NCI-H226 (cell line): ENCODE measurements at regions not wholly inside any gene's neighbourhood (a gene's known extent, or its start where the extent isn't known, plus 50 kb on each side); places are given as distances from the start of the nearest gene placed in this dataset.

Experiments used
- DNase-seq: peaks from one replicate; pipeline ENCODE4 v3.0.0-alpha.2; 2015

DNA sequence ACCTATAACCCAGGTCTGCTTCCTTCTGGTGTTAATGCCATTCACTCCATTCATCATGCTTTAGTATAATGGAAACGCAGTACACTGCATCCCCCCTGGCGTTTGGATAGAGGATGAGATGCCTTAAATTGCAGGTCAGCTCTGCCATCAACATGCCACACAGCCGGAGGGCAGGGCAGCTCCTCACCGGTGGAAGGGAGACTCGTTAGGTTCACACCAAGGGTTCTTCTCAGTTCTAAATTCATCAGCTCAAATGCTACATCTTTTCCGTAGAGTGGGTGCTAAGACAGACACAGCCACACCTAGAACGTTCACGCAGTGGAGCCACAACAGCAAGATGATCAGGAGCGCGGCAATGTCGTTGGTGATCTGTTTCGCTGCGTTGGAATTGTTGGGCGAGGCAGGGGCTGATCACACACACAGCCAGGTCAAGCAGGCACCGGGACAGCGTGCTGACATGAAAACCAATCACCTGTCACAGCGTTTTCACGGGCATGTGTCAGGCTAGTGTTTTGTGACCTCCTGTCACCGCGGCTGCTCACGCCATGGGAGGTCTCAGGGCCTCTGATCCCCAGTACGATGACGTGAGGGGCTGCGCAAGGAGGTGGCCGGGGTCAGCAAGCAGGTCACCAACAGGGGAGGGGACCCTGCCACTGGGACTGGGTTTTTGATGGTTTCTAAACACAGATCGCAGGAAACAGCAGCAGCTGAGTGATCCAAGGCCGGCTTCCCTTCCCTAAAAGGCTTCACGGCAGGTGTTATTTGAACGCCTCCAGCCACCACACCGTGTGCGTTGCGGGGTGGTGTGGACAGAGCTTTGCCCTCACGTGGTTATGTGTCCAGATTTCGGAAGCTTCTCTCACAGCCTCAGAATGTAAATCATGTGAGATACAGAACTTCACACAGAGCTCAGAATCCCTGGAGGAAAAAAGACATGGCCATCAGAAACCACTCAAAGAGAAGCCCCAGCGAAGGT, 94.3 kb upstream of the IRS2 start:
- DNase-seq, result no peak

- DNase-seq, result no peak
These were observed 93.0 kb upstream of the IRS2 start for GRCh38 chr13:109879338-109879737.

DNA sequence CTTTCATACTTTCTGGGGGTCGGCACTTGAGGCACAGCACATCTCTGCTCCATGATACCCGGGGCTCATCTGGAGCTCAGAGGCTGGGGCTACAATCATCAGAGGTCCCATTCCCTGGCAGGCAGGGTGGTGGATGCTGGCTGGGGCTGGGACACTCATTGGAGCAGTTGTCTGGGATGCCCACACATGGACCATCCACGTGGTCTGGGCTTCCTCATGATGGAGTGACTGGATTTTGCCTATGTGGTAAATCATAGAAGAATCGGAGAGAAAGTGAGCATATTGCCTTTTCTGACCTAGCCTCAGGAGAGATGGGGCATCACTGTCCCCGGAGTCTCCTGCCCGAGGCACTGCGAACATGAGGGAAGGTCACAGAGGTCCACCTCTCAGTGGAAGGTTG, 91.4 kb upstream of the IRS2 start:
- no peak for DNase-seq

- DNase-seq, result no peak
These were observed 89.4 kb upstream of the IRS2 start for GRCh38 chr13:109875746-109876145.

- DNase-seq, result peak; percentile 83
These were observed 88.4 kb upstream of the IRS2 start for GRCh38 chr13:109874484-109875454.

- no peak for DNase-seq
These were observed 87.2 kb upstream of the IRS2 start for GRCh38 chr13:109873351-109874123.

DNA sequence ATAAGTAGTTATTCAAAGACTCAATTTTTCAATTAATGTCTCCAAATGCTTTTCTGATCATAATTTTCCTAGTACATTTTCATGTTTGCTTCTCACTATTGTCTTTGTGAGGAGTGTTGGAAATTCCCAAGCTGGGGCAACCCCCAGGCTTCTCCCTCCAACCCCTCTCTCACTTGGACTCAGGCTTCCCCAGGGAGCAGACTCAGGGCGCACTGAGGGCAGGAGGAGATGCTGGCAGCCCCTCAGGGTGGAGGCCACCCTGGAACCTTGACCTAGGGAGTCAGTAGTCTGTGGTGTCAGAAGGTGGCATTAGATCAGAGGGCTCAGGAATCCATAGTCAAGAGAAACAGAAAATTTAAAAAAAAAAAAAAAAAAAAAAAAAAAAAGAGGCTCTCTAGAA, 86.5 kb upstream of the IRS2 start:
- no peak for DNase-seq

- DNase-seq, result peak; percentile 64
These were observed 84.5 kb upstream of the IRS2 start for GRCh38 chr13:109870696-109871370.

- DNase-seq, result no peak
These were observed 83.9 kb upstream of the IRS2 start for GRCh38 chr13:109870274-109870673.

DNA sequence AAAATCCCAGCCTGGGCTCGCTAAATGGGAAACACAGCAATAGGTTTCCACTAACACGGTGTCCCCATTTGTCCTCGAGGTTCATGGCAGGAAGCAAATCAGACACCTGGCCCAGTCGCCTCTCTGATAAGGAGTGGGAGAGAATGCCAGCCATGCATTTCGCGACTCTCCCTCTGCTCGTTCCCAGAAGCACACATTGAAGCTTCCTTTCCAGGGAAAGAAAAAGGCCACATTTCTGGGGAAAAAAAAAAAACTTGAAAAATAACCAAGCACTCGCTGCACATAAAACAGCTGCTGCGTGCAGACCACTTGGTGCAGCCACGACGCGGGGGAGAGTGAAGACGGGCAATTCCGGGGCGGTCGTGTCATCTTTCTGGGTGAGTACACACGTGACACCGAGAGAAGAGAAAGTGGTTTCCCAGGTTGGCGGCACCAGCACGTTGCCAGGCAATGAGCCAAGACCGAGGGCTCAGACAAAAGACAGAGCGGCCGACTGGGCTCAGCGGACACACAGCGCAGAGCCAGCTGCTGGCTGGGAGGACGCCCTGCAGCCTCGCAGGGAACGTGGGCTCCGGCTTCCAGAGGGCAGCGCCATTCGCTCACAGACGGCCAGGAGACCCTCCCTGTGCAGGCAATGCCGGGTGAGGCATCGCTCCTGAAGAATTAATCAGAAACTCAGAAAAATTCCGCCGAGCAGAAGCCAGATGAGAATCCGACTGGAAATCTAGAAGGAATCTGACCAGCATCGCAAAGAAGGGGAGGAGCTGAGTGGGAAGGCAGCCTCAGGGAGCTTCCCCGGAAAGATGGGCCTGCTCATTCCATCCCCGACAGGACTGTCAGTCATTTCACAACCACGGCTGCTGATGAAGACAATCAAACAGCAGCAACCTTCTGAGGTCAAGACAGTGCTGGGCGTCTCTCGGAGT, 83.2 kb upstream of the IRS2 start:
- peak; percentile 61 for DNase-seq

GRCh38 chr13:109868578-109869311, 82.4 kb upstream of the IRS2 start:
- DNase-seq, result no peak

DNA sequence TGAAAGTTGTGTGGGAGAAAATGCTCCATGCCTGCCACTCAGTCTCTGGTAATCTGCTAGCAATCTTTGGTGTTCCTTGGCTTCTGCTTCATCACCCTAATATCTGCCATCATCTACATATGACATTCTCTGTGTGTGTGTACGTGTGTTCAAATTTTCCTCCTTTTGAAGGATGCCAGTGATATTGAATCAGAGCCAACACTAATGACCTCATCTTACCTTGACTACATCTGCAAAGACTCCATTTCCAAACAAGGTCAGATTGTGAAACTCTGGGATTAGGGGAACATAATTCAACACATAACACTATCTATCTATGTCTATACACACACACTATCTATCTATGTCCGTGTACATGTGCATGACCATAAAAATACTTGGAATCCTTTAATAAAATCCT, 81.4 kb upstream of the IRS2 start:
- DNase-seq, result peak; percentile 44

DNA sequence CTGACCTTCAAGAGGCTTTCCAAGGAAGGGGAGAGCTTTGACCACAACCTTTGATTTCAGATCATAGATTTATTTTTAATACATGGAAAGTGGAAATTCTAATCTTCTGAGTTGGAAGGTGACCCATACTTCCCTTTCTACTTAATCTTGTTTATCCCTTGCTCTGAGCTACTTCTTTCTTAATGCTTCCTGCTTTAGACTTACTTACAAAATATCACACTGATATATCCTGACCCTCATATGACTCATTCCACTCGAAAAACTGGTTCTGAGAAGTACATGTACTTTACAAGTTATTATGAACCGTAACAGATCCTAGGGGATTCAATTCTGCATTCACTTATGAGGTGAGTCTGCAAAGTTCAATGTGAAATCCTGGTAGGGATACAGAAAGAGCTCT, 76.2 kb upstream of the IRS2 start:
- peak; percentile 40 for DNase-seq

DNA sequence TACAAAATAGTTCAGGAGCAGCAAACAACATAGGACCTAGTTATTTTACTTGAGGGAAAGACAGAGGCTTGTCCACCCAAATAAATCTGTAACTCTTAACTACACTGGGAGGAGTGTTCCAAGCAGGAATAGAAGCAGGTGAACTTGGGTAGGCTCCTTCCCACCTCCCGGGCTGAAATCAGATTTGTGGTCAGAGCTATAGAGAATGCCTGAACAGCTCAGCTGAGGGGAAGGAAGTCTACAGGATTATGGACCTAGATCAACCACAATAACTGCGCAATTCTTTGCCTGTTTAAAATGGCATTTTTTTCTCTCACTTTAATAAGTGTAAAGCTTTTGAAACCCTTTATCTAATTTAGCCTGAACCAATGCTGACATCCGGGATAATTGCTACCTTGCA, 73.5 kb upstream of the IRS2 start:
- DNase-seq, result peak; percentile 26

- no peak for DNase-seq
These were observed 72.9 kb upstream of the IRS2 start for GRCh38 chr13:109859216-109859835.

GRCh38 chr13:109858319-109858718, 71.9 kb upstream of the IRS2 start:
- DNase-seq, result no peak

GRCh38 chr13:109857803-109858202, 71.4 kb upstream of the IRS2 start:
- DNase-seq, result no peak

- DNase-seq, result no peak
These were observed 70.9 kb upstream of the IRS2 start for GRCh38 chr13:109857325-109857724.

DNA sequence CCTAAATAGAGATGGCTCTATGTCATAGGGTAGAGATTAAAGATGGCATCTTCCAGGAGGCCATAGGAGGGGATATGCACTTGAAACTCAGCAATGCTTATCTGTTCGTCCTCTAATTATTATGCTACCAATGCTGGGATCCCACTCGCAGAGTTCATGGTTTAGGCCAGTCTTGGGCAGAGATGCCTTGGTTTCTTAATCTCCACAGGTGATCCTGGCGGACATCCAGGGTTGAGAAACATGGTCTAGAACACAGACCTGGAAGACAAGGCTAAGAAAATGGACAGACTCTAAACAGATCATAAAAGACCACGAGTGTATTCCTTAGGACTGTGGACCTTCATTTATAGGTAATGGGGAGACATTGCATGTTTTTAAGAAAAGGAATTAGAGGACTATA, 70.0 kb upstream of the IRS2 start:
- DNase-seq, result no peak

DNA sequence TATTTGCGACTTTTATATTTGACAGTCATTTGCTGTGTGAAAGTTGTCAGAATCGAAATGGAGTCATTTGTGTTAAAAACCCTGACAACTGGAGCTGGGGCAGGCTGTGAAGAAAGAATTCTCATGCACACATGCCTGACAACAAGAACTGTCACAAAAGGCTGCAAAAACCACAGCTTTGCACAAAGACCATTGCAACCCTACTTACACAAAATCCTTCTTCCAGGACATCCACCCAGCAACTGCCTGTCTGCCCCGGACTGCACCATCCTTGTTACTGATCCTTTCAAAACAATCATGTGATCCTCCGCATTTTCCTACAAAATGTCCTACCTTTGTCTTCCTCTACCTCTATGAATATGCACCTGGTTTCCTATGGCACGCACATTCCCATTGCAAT, 66.8 kb upstream of the IRS2 start:
- no peak for DNase-seq
